ENCODE measurements at regions not wholly inside any gene's neighbourhood (a gene's known extent, or its start where the extent isn't known, plus 50 kb on each side); places are given as distances from the start of the nearest gene placed in this dataset.

- Mint-ChIP-seq H3K4me3 (no peak overlapping the region), H3K4me1 (no peaks in the 10 kb centered on the region), H3K9me3 (peaks cover 85% of the 10 kb centered on the region), H3K27ac (no peak overlapping the region), H3K36me3 (ENCODE audit: low read depth) (peaks cover 31% of the 10 kb centered on the region), H3K27me3 (ENCODE audit: insufficient read depth, low read depth, poor library complexity) (peaks cover 6% of the 10 kb centered on the region)
- peaks cover 4% of the 10 kb centered on the region; the same call in 1 of the 2 replicates for H3K36me3 ChIP-seq (ENCODE audit: insufficient read depth)
- no peaks in the 10 kb centered on the region for H4K20me1 ChIP-seq (replicated peaks; ENCODE audit: insufficient read depth)
- DNase-seq (ENCODE audit: low spot score) (no peak), ATAC-seq (no peak)
- no peak overlapping the region for H3K27ac ChIP-seq (ENCODE audit: low read depth)
- no peaks in the 10 kb centered on the region for H3K9me2 ChIP-seq (ENCODE audit: insufficient read depth)
- no peaks in the 10 kb centered on the region for H3K27me3 ChIP-seq (ENCODE audit: insufficient read depth)
- H3K4me3 ChIP-seq, result no peak overlapping the region
- H3K4me1 ChIP-seq (ENCODE audit: insufficient read depth), result no peaks in the 10 kb centered on the region
- TF ChIP-seq STAT1 (IDR thresholded peaks at IDR 0.05; ENCODE audit: unreplicated experiment), result no peak
- no peak for TF ChIP-seq POLR2AphosphoS5 (IDR thresholded peaks at IDR 0.05; ENCODE audit: low read depth)
- TF ChIP-seq ZNF331 (CRISPR knock-in tag; IDR thresholded peaks at IDR 0.05; ENCODE audit: low read depth), result no peak
- TF ChIP-seq ZNF462 (CRISPR knock-in tag; IDR thresholded peaks at IDR 0.05), result no peak
- no peak for TF ChIP-seq REST (IDR thresholded peaks at IDR 0.05; ENCODE audit: unreplicated experiment)
- TF ChIP-seq JUNB (IDR thresholded peaks at IDR 0.05; ENCODE audit: unreplicated experiment), result no peak
- TF ChIP-seq CTCF (conservative IDR thresholded peaks at IDR 0.05; ENCODE audit: low read depth in 2 of 2), result no peak
- no peak for TF ChIP-seq EZH2 (IDR thresholded peaks at IDR 0.05; ENCODE audit: low read depth, unreplicated experiment)
- no peak for TF ChIP-seq NANOG (IDR thresholded peaks at IDR 0.05; ENCODE audit: borderline replicate concordance)
- no peak for TF ChIP-seq ETS1 (IDR thresholded peaks at IDR 0.05)
- no peak overlapping the region for H3K4me2 ChIP-seq
- H2AFZ ChIP-seq, result no peak overlapping the region
- H3F3A ChIP-seq (replicated peaks; ENCODE audit: low read depth), result no peaks in the 10 kb centered on the region
- no peaks in the 10 kb centered on the region for H3K79me2 ChIP-seq (replicated peaks; ENCODE audit: insufficient read depth)
These were observed 764.3 kb downstream of the TYW1 start for GRCh38 chr7:67760971-67761370.
